GM23248 (cell line): ENCODE measurements at regions not wholly inside any gene's neighbourhood (a gene's known extent, or its start where the extent isn't known, plus 50 kb on each side); places are given as distances from the start of the nearest gene placed in this dataset.

Source experiments
- DNase-seq: peaks from one replicate; pipeline ENCODE4 v3.0.0-alpha.2; 2015
- H2AFZ ChIP-seq: fragments of 200-600 bp; sonication (generic); 2 replicates; pipeline ENCODE4 v1.6.1; 2016; ENCODE audit warnings: antibody characterized with exemption
- H3F3A ChIP-seq: fragments of 200-600 bp; sonication (generic); 2 replicates; pipeline ENCODE4 v1.6.1; 2016; ENCODE audit warnings: mild to moderate bottlenecking, antibody characterized with exemption, mixed run types; ENCODE audit not compliant: insufficient read depth
- H3K27ac ChIP-seq: fragments of 200-600 bp; sonication (generic); 2 replicates; pipeline ENCODE4 v1.5.1; 2016; ENCODE audit warnings: mild to moderate bottlenecking
- H3K27me3 ChIP-seq: fragments of 200-600 bp; sonication (generic); replicated peaks from 2 replicates; pipeline ENCODE4 v1.6.1; 2016; ENCODE audit warnings: mild to moderate bottlenecking; ENCODE audit not compliant: insufficient read depth
- H3K36me3 ChIP-seq: fragments of 200-600 bp; sonication (generic); 2 replicates; pipeline ENCODE4 v1.6.1; 2016; ENCODE audit warnings: low read depth, mild to moderate bottlenecking
- H3K4me1 ChIP-seq: fragments of 200-600 bp; sonication (generic); 2 replicates; pipeline ENCODE4 v1.6.1; 2016; ENCODE audit warnings: mild to moderate bottlenecking; ENCODE audit not compliant: insufficient read depth
- H3K4me2 ChIP-seq: fragments of 200-600 bp; sonication (generic); one replicate; pipeline ENCODE4 v1.6.1; 2016; ENCODE audit warnings: mild to moderate bottlenecking; ENCODE audit not compliant: unreplicated experiment
- H3K4me3 ChIP-seq: fragments of 200-600 bp; sonication (generic); 2 replicates; pipeline ENCODE4 v1.5.1; 2016; ENCODE audit warnings: mild to moderate bottlenecking
- H3K79me2 ChIP-seq: fragments of 200-600 bp; sonication (generic); 2 replicates; pipeline ENCODE4 v1.6.1; 2016; ENCODE audit warnings: mild to moderate bottlenecking; ENCODE audit not compliant: insufficient read depth
- H3K9ac ChIP-seq: fragments of 200-600 bp; sonication (generic); 2 replicates; pipeline ENCODE4 v1.6.1; 2016; ENCODE audit warnings: mild to moderate bottlenecking
- H3K9me2 ChIP-seq: fragments of 200-600 bp; sonication (generic); 2 replicates; pipeline ENCODE4 v1.6.1; 2016; ENCODE audit warnings: mixed run types, mild to moderate bottlenecking, moderate library complexity; ENCODE audit not compliant: insufficient read depth
- H3K9me3 ChIP-seq: fragments of 200-600 bp; sonication (generic); one replicate; pipeline ENCODE4 v1.6.1; 2017; ENCODE audit warnings: low read depth
- H4K20me1 ChIP-seq: fragments of 200-600 bp; sonication (generic); 2 replicates; pipeline ENCODE4 v1.6.0; 2016; ENCODE audit not compliant: insufficient read depth
- EZH2 ChIP-seq: fragments of 200-600 bp; sonication (generic); IDR thresholded peaks from 2 replicates; pipeline ENCODE4 v1.6.1; 2018; ENCODE audit warnings: antibody characterized with exemption, mild to moderate bottlenecking; ENCODE audit not compliant: insufficient read depth, poor library complexity, severe bottlenecking
- EZH2phosphoT487 ChIP-seq: fragments of 200-600 bp; sonication (generic); IDR thresholded peaks from 2 replicates; pipeline ENCODE4 v1.6.1; 2018; ENCODE audit warnings: antibody characterized with exemption, moderate library complexity, mild to moderate bottlenecking, low read depth; ENCODE audit not compliant: insufficient read depth
- WGBS, 2 experiments: methylation state at CpG; one replicate each; pipeline ENCODE4 v1.1.6; 2015 to 2017; ENCODE audit warnings: low lambda C conversion rate in 2 of 2, low coverage in 1 of 2; ENCODE audit errors: missing lambda C conversion rate in 2 of 2; 5-methylcytosine and 5-hydroxymethylcytosine counted together
- in situ Hi-C: fragments of 300-500 bp; cut with MboI; formaldehyde crosslinking; loops from 2 replicates; pipeline ENCODE4 v1.15.0; 2020

DNA sequence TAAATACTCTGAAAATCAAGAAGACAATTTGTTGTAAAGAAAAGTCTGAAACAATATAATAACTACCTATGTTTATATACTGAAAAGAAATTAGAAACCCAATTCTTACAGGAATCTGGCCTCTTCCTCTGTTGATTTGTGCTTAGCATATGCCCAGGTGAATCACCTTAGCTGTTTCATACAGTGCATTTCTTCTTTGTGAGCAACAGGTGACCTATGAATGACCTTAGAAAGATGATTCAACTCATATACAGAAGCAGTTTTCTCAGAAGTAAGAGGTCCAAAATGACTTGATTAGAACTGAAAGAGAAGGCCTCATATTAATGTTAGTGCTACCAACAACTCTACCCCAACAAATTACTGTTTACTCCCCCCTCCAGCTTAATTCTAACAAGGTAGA, 419.5 kb upstream of the ID4 start:
- no peaks in the 10 kb centered on the region for H4K20me1 ChIP-seq
- H3K9me2 ChIP-seq = no peaks in the 10 kb centered on the region
- H3F3A ChIP-seq = peaks cover 19% of the 10 kb centered on the region
- no peaks in the 10 kb centered on the region for H3K36me3 ChIP-seq
- no peak overlapping the region for H2AFZ ChIP-seq
- 0 out of 2 replicates have a peak overlapping the region, but pooled peaks have one; percentile 5 for H3K27ac ChIP-seq
- H3K4me1 ChIP-seq = peaks cover 32% of the 10 kb centered on the region
- H3K79me2 ChIP-seq = no peaks in the 10 kb centered on the region
- no peak overlapping the region for H3K4me3 ChIP-seq
- peak; percentile 76 for DNase-seq
- H3K9ac ChIP-seq = no peak overlapping the region
- H3K4me2 ChIP-seq = peak overlapping the region; percentile 5
- in situ Hi-C loops = no loop called here
- no peaks in the 10 kb centered on the region for H3K27me3 ChIP-seq
- no peak for TF ChIP-seq EZH2
- no peak for TF ChIP-seq EZH2phosphoT487
- no peaks in the 10 kb centered on the region for H3K9me3 ChIP-seq

DNA sequence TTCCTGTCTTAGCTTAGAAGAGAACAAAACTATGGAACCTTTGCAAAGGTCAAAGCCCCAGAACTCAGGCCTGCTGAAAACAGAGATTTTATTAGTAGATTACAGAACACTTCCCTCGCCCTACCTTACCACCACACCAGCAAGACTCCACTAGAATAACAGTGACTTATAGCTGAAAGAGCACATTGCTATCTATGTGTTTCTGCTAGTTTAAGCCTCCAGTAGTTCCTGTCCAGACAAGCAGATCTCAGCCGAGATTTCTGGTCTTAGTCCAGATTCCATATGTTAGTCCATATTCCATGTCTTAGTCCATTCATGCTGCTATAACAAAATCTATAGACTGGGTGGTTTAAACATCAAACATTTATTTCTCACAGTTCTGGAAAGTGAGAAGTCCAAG, 412.3 kb upstream of the ID4 start:
- 64 to 76% methylated on average over 2 of the region's 2 CpGs for WGBS, 2 experiments
- DNase-seq = no peak
- Histone ChIP-seq H3K9me3 (no peaks in the 10 kb centered on the region), H3K4me2 (no peak overlapping the region), H3F3A (no peaks in the 10 kb centered on the region), H3K4me3 (no peak overlapping the region), H4K20me1 (no peaks in the 10 kb centered on the region), H3K27ac (no peak overlapping the region), H3K79me2 (no peaks in the 10 kb centered on the region), H3K9me2 (peaks cover 3% of the 10 kb centered on the region; the same call in 1 of the 2 replicates), H3K36me3 (no peaks in the 10 kb centered on the region), H3K4me1 (no peaks in the 10 kb centered on the region), H2AFZ (no peak overlapping the region), H3K9ac (no peak overlapping the region), H3K27me3 (no peaks in the 10 kb centered on the region)
- in situ Hi-C loops = no loop called here
- TF ChIP-seq EZH2 = no peak

DNA sequence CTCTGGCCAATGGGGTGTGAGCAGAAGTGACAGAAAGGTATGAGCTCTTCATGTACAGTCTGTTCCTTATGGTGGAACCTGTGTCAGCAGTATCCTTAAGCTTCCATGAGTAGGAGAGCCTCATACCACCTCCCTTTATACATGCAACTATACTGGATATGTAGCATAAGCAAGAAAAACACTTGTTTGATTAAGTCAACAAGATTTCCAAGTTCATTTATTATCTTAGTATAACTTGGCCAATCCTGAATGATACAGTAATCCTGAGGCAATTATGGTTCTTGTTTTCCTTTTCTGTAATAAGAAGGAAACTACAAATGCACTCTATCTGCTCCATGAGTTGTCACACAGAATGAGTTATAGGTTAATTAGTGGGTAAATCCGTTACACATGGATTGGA, 409.6 kb upstream of the ID4 start:
- Histone ChIP-seq H3K27ac (no peak overlapping the region), H3K9me3 (no peaks in the 10 kb centered on the region), H3K9me2 (peaks cover 3% of the 10 kb centered on the region; the same call in 1 of the 2 replicates), H3K79me2 (no peaks in the 10 kb centered on the region), H3K4me1 (no peaks in the 10 kb centered on the region), H3F3A (no peaks in the 10 kb centered on the region), H3K9ac (no peak overlapping the region), H3K4me2 (no peak overlapping the region), H3K36me3 (no peaks in the 10 kb centered on the region), H3K27me3 (no peaks in the 10 kb centered on the region), H2AFZ (no peak overlapping the region), H3K4me3 (no peak overlapping the region), H4K20me1 (no peaks in the 10 kb centered on the region)
- TF ChIP-seq EZH2 (no peak), EZH2phosphoT487 (no peak)
- 76 to 81% methylated on average over 1 of the region's 1 CpG for WGBS, 2 experiments
- no peak for DNase-seq
- in situ Hi-C loops = no loop called here

DNA sequence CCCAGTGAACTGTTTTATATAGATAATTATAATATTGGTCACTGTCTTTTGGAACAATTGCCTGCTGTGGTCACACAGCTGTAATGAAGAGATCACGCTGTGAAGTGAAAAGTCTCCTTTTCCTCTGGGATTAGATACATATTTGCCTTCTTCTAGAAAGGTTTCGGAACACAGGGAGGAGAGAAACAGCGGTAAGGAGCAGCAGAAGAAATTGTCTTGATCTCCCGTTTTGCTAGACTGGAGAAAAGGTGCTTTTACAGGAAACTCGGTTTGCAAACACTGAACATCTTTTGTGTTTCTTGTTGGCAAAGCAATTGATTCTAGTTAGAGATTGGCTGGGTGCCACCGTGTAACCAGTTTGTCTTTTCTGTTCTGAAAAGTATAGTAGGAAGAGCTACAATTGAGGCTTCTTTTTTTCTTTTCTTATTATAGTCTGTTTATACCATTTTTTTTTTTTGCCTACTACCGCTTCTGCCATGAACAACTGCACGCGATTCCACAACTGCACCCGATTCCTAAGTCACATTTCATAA, 404.1 kb upstream of the ID4 start:
- Histone ChIP-seq H3K9me2 (no peaks in the 10 kb centered on the region), H3K4me2 (no peak overlapping the region), H3K27ac (no peak overlapping the region), H3K27me3 (no peaks in the 10 kb centered on the region), H3K4me3 (no peak overlapping the region), H3F3A (no peaks in the 10 kb centered on the region), H3K36me3 (no peaks in the 10 kb centered on the region), H3K9ac (no peak overlapping the region), H4K20me1 (no peaks in the 10 kb centered on the region), H3K9me3 (no peaks in the 10 kb centered on the region), H2AFZ (no peak overlapping the region), H3K79me2 (no peaks in the 10 kb centered on the region), H3K4me1 (no peaks in the 10 kb centered on the region)
- DNase-seq = no peak
- in situ Hi-C loops = no loop called here
- TF ChIP-seq EZH2 (no peak), EZH2phosphoT487 (no peak)
- 70 to 72% methylated on average over 10 of the region's 10 CpGs for WGBS, 2 experiments

DNA sequence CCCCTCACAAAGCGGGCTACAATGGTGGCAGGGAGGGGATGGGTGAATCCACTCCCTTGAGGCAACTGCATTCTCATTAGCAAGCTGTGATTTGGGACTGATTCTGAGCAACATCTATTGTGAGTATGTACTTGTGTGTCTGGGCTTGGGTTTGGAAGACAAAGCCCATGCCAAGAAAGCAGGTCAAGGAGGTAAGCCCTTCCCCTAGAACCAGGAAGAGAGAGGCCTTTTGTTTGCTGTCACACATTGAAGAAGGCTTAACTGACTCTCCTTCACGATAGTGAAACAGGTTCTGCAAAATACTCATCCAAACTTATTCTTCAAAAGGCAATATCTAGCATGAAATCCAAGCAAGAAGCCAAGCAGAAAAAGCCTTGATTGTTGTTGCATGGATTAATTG, 403.1 kb upstream of the ID4 start:
- H3K27ac ChIP-seq = no peak overlapping the region
- H3K27me3 ChIP-seq = no peaks in the 10 kb centered on the region
- 90 to 96% methylated on average over 2 of the region's 2 CpGs for WGBS, 2 experiments
- no peak overlapping the region for H3K4me2 ChIP-seq
- no peaks in the 10 kb centered on the region for H3F3A ChIP-seq
- H3K36me3 ChIP-seq = no peaks in the 10 kb centered on the region
- no peaks in the 10 kb centered on the region for H3K79me2 ChIP-seq
- H4K20me1 ChIP-seq = no peaks in the 10 kb centered on the region
- H3K9me3 ChIP-seq = no peaks in the 10 kb centered on the region
- DNase-seq = no peak
- TF ChIP-seq EZH2 (no peak), EZH2phosphoT487 (no peak)
- H2AFZ ChIP-seq = no peak overlapping the region
- no peaks in the 10 kb centered on the region for H3K9me2 ChIP-seq
- no peaks in the 10 kb centered on the region for H3K4me1 ChIP-seq
- H3K4me3 ChIP-seq = no peak overlapping the region
- in situ Hi-C loops = no loop called here
- no peak overlapping the region for H3K9ac ChIP-seq
